ENCODE measurements at regions not wholly inside any gene's neighbourhood (a gene's known extent, or its start where the extent isn't known, plus 50 kb on each side); places are given as distances from the start of the nearest gene placed in this dataset.

DNA sequence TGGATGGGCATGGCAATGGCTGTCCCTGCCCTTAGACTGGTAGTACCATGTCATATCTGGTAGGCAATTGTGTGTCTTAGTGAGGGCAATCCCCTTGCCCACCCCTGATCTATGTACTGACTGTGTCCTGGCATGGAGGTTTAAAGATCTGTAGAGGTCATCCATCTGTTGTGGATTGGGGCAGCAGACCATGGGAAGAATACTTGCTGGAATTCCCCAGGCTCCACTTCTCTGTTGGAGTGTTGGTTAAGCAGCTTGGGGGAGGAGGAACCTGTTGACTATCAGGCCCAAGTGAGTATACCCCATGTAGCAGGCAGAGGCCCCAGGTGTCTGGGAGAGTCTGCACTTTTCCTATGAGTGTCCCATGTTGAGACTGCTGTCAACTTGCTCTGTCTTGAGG is 246.7 kb upstream of the DIPK2B start:
- Histone ChIP-seq H3K4me3 (no peak overlapping the region), H3K36me3 (no peaks in the 10 kb centered on the region), H3K27me3 (no peaks in the 10 kb centered on the region), H3K9me3 (no peaks in the 10 kb centered on the region), H3K27ac (no peak overlapping the region), H3K4me1 (peaks cover 16% of the 10 kb centered on the region)
- intact Hi-C loops (cut with DNase I), result no loop called here
- TF ChIP-seq POLR2AphosphoS5 (IDR thresholded peaks at IDR 0.05; ENCODE audit: insufficient read depth in 1 of 2, low read depth in 1 of 2) (no peak), POLR2A (IDR thresholded peaks at IDR 0.05) (no peak)
- TF ChIP-seq, protein P1, sequence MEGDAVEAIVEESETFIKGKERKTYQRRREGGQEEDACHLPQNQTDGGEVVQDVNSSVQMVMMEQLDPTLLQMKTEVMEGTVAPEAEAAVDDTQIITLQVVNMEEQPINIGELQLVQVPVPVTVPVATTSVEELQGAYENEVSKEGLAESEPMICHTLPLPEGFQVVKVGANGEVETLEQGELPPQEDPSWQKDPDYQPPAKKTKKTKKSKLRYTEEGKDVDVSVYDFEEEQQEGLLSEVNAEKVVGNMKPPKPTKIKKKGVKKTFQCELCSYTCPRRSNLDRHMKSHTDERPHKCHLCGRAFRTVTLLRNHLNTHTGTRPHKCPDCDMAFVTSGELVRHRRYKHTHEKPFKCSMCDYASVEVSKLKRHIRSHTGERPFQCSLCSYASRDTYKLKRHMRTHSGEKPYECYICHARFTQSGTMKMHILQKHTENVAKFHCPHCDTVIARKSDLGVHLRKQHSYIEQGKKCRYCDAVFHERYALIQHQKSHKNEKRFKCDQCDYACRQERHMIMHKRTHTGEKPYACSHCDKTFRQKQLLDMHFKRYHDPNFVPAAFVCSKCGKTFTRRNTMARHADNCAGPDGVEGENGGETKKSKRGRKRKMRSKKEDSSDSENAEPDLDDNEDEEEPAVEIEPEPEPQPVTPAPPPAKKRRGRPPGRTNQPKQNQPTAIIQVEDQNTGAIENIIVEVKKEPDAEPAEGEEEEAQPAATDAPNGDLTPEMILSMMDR (IDR thresholded peaks at IDR 0.05), result no peak
- no peak for DNase-seq (ENCODE audit: extremely low spot score in 2 of 2)

DNA sequence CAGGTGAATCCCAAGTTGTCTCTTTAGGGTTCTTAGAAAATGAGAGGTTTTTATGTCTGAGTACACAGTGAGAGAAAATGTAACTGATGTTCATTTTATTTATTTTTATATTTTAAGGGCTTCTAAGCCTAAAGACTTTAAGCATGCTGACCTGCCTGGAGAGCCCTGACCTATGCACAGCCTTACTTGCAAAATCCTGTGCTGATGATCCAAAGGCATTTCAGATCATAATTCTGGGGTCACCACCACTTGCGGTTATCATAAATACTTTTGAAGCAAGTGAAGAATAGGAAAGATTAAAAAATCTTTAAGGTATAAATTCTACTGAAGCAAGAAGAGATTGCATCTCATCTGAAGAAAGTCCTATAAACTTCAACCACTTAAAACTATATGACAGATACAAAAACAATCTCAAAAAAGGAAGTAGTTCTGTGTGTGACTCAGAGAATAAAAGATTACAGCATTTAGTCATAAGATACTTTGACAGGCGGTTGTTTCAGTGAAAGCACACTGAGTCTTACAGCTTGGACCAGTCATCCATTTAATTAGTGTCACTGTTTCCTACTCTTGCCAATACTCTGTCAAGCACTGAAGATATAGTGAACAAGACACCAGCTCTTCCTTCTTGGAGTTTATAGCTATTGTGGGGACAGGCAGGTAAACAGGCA is 245.2 kb upstream of the DIPK2B start:
- Histone ChIP-seq H3K27me3 (no peaks in the 10 kb centered on the region), H3K27ac (no peak overlapping the region)

DNA sequence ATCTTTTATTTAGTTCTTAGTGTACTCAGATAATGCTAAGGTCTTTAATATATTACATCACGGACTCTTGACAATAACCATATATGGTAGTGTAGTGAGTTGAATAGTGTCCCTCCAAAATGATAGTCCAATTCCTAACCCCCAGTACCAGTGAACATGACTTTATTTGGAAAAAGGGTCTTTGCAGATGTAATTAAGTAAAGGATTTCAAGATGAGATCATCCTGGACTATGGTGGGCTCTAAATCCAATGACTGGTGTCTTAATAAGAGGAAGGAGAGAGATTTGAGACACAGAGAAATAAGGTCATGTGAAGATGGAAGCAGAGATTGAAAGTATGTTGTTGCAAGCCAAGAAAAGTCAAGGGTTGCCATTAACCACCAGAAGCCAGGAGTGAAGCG is 236.5 kb upstream of the DIPK2B start:
- Histone ChIP-seq H3K4me1 (no peaks in the 10 kb centered on the region), H3K36me3 (no peaks in the 10 kb centered on the region), H3K27ac (no peak overlapping the region), H3K27me3 (no peaks in the 10 kb centered on the region), H3K9me3 (no peaks in the 10 kb centered on the region), H3K4me3 (no peak overlapping the region)
- no peak for DNase-seq (ENCODE audit: extremely low spot score in 2 of 2)
- TF ChIP-seq POLR2AphosphoS5 (IDR thresholded peaks at IDR 0.05; ENCODE audit: insufficient read depth in 1 of 2, low read depth in 1 of 2) (no peak), POLR2A (IDR thresholded peaks at IDR 0.05) (no peak)
- TF ChIP-seq, protein P1 (IDR thresholded peaks at IDR 0.05), result no peak
- intact Hi-C loops (cut with DNase I), result no loop called here

More for the DNA sequence above, 245.2 kb upstream of the DIPK2B start:
- TF ChIP-seq POLR2A (IDR thresholded peaks at IDR 0.05) (no peak), POLR2AphosphoS5 (IDR thresholded peaks at IDR 0.05; ENCODE audit: insufficient read depth in 1 of 2, low read depth in 1 of 2) (peak; percentile 18 to 83)
- intact Hi-C loops (cut with DNase I), result no loop called here
- no peak for DNase-seq (ENCODE audit: extremely low spot score in 2 of 2)
- Histone ChIP-seq H3K36me3 (no peaks in the 10 kb centered on the region), H3K4me3 (no peak overlapping the region), H3K4me1 (peaks cover 16% of the 10 kb centered on the region), H3K9me3 (no peaks in the 10 kb centered on the region)

GRCh38 chrX:45435481-45435880 is 234.8 kb upstream of the DIPK2B start:
- H3K9me3 ChIP-seq, result no peaks in the 10 kb centered on the region

GRCh38 chrX:45434231-45434630 is 233.6 kb upstream of the DIPK2B start:
- DNase-seq (ENCODE audit: extremely low spot score in 2 of 2), result no peak
- Histone ChIP-seq H3K9me3 (no peaks in the 10 kb centered on the region), H3K36me3 (no peaks in the 10 kb centered on the region), H3K4me3 (no peak overlapping the region), H3K27ac (no peak overlapping the region), H3K27me3 (no peaks in the 10 kb centered on the region), H3K4me1 (no peaks in the 10 kb centered on the region)
- TF ChIP-seq, protein P1 (IDR thresholded peaks at IDR 0.05), result no peak
- no peak for TF ChIP-seq POLR2A (IDR thresholded peaks at IDR 0.05)
- TF ChIP-seq POLR2AphosphoS5 (IDR thresholded peaks at IDR 0.05; ENCODE audit: insufficient read depth in 1 of 2, low read depth in 1 of 2), result no peak
- intact Hi-C loops (cut with DNase I), result no loop called here

More at GRCh38 chrX:45435481-45435880, 234.8 kb upstream of the DIPK2B start:
- Histone ChIP-seq H3K27ac (no peak overlapping the region), H3K27me3 (no peaks in the 10 kb centered on the region), H3K4me1 (no peaks in the 10 kb centered on the region), H3K36me3 (no peaks in the 10 kb centered on the region), H3K4me3 (no peak overlapping the region)
- intact Hi-C loops (cut with DNase I), result no loop called here
- DNase-seq (ENCODE audit: extremely low spot score in 2 of 2), result no peak
- no peak for TF ChIP-seq POLR2A (IDR thresholded peaks at IDR 0.05)
- TF ChIP-seq, protein P1 (IDR thresholded peaks at IDR 0.05), result no peak
- TF ChIP-seq POLR2AphosphoS5 (IDR thresholded peaks at IDR 0.05; ENCODE audit: insufficient read depth in 1 of 2, low read depth in 1 of 2), result no peak
